Suprapubic skin (tissue), 4 donors: ENCODE measurements at regions not wholly inside any gene's neighbourhood (a gene's known extent, or its start where the extent isn't known, plus 50 kb on each side); places are given as distances from the start of the nearest gene placed in this dataset.

Experiments used
- POLR2A ChIP-seq, 2 donors: fragments of 450-650 bp; IDR thresholded peaks; one replicate each; pipeline ENCODE4 v1.6.1; 2017; ENCODE audit warnings: antibody characterized with exemption in 2 of 2, mild to moderate bottlenecking in 2 of 2, moderate library complexity in 2 of 2
- POLR2AphosphoS5 ChIP-seq, 3 donors: sonication (generic); formaldehyde crosslinking; IDR thresholded peaks; one replicate each; pipeline ENCODE4 v1.6.1; 2017; ENCODE audit warnings: antibody characterized with exemption in 3 of 3
- TF ChIP-seq, protein P1 (sequence below), 2 donors: fragments of 200-600 bp in 1 of 2; fragments of 450-650 bp in 1 of 2; sonication (generic) in 1 of 2; IDR thresholded peaks; one replicate each; pipeline ENCODE4 v1.5.1; 2016 to 2019; ENCODE audit warnings: antibody characterized with exemption in 2 of 2, mild to moderate bottlenecking in 1 of 2, moderate library complexity in 1 of 2

DNA sequence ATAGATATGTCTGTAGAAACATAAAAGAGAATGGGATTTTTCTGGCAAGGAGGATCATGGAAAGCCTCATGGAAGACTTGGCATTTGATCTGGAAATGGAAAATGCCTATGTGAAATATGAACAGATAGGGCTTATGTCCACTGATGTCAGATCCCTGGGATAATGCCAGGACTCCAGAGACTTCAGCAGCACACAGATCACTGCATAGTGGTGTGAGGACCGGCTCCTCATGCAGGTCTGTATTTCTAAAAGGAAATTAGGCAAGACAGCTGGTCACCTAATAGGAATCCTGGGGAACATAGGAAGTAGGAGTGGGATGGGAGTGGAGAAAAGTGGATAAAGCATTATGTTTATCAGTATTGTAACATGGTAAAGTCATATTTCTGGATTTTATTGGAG lies 56.8 kb upstream of the IPO9 start:
- TF ChIP-seq, protein P1, sequence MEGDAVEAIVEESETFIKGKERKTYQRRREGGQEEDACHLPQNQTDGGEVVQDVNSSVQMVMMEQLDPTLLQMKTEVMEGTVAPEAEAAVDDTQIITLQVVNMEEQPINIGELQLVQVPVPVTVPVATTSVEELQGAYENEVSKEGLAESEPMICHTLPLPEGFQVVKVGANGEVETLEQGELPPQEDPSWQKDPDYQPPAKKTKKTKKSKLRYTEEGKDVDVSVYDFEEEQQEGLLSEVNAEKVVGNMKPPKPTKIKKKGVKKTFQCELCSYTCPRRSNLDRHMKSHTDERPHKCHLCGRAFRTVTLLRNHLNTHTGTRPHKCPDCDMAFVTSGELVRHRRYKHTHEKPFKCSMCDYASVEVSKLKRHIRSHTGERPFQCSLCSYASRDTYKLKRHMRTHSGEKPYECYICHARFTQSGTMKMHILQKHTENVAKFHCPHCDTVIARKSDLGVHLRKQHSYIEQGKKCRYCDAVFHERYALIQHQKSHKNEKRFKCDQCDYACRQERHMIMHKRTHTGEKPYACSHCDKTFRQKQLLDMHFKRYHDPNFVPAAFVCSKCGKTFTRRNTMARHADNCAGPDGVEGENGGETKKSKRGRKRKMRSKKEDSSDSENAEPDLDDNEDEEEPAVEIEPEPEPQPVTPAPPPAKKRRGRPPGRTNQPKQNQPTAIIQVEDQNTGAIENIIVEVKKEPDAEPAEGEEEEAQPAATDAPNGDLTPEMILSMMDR (IDR thresholded peaks at IDR 0.05) = no peak
- TF ChIP-seq POLR2A (IDR thresholded peaks at IDR 0.05) (no peak), POLR2AphosphoS5 (IDR thresholded peaks at IDR 0.05) (no peak)
